ENCODE measurements at regions not wholly inside any gene's neighbourhood (a gene's known extent, or its start where the extent isn't known, plus 50 kb on each side); places are given as distances from the start of the nearest gene placed in this dataset.

- H3K4me1 ChIP-seq (ENCODE audit: control insufficient read depth in 4 of 4, insufficient read depth in 4 of 4, low read length in 3 of 4), result no peaks in the 10 kb centered on the region
- no peak overlapping the region for H3K4me3 ChIP-seq (ENCODE audit: low read depth in 1 of 3, low read length in 3 of 3)
- TF ChIP-seq RAD21 (IDR thresholded peaks at IDR 0.05) (no peak), ZBTB33 (IDR thresholded peaks at IDR 0.05) (no peak), TAF1 (conservative IDR thresholded peaks at IDR 0.05) (no peak), ATF3 (IDR thresholded peaks at IDR 0.05) (no peak), FOXA1 (IDR thresholded peaks at IDR 0.05) (no peak), HNF4A (conservative IDR thresholded peaks at IDR 0.05) (no peak), SP1 (IDR thresholded peaks at IDR 0.05) (no peak), NR2F2 (IDR thresholded peaks at IDR 0.05) (no peak), CTCF (IDR thresholded peaks at IDR 0.05; ENCODE audit: low read depth, low read length, missing input control) (no peak), FOXA2 (IDR thresholded peaks at IDR 0.05) (no peak)
- H3K9ac ChIP-seq (ENCODE audit: low read depth in 1 of 2, low read length in 2 of 2), result no peak overlapping the region
- no peaks in the 10 kb centered on the region for H3K36me3 ChIP-seq (ENCODE audit: control insufficient read depth in 4 of 4, insufficient read depth in 3 of 4, low read depth in 1 of 4, low read length in 3 of 4)
- H3K27me3 ChIP-seq (ENCODE audit: control insufficient read depth in 4 of 4, insufficient read depth in 4 of 4, low read length in 3 of 4), result no peaks in the 10 kb centered on the region
- no peaks in the 10 kb centered on the region for H3K9me3 ChIP-seq (ENCODE audit: control insufficient read depth in 4 of 4, low read length in 3 of 4)
- no peak overlapping the region for H3K27ac ChIP-seq (ENCODE audit: low read depth in 1 of 2, low read length in 2 of 2)
- DNase-seq (ENCODE audit: low spot score), result no peak
- WGBS, result 85% methylated on average over 1 of the region's 1 CpG
Measured at GRCh38 chr7:109091042-109091441, 521.4 kb downstream of the DNAJB9 start.

- Histone ChIP-seq H3K36me3 (ENCODE audit: control insufficient read depth in 4 of 4, insufficient read depth in 3 of 4, low read depth in 1 of 4, low read length in 3 of 4) (no peaks in the 10 kb centered on the region), H3K4me3 (ENCODE audit: low read depth in 1 of 3, low read length in 3 of 3) (no peak overlapping the region), H3K27me3 (ENCODE audit: control insufficient read depth in 4 of 4, insufficient read depth in 4 of 4, low read length in 3 of 4) (no peaks in the 10 kb centered on the region), H3K9me3 (ENCODE audit: control insufficient read depth in 4 of 4, low read length in 3 of 4) (no peaks in the 10 kb centered on the region), H3K9ac (ENCODE audit: low read depth in 1 of 2, low read length in 2 of 2) (no peak overlapping the region), H3K27ac (ENCODE audit: low read depth in 1 of 2, low read length in 2 of 2) (no peak overlapping the region), H3K4me1 (ENCODE audit: control insufficient read depth in 4 of 4, insufficient read depth in 4 of 4, low read length in 3 of 4) (no peaks in the 10 kb centered on the region)
- WGBS, result 88% methylated on average over 1 of the region's 1 CpG
- no peak for DNase-seq (ENCODE audit: low spot score)
- TF ChIP-seq CTCF (IDR thresholded peaks at IDR 0.05; ENCODE audit: low read depth, low read length, missing input control) (peak; percentile 24), TAF1 (conservative IDR thresholded peaks at IDR 0.05) (no peak), RAD21 (IDR thresholded peaks at IDR 0.05) (peak in 1 of 2 donors; percentile 22)
Measured at GRCh38 chr7:109092268-109092667, 522.6 kb downstream of the DNAJB9 start.

- WGBS, result 93% methylated on average over 1 of the region's 1 CpG
- no peak overlapping the region for H3K9ac ChIP-seq (ENCODE audit: low read depth in 1 of 2, low read length in 2 of 2)
Measured at GRCh38 chr7:109101332-109101731, 531.7 kb downstream of the DNAJB9 start.

More at GRCh38 chr7:109101332-109101731, 531.7 kb downstream of the DNAJB9 start:
- DNase-seq (ENCODE audit: low spot score), result no peak
- Histone ChIP-seq H3K9me3 (ENCODE audit: control insufficient read depth in 4 of 4, low read length in 3 of 4) (no peaks in the 10 kb centered on the region), H3K4me1 (ENCODE audit: control insufficient read depth in 4 of 4, insufficient read depth in 4 of 4, low read length in 3 of 4) (no peaks in the 10 kb centered on the region), H3K4me3 (ENCODE audit: low read depth in 1 of 3, low read length in 3 of 3) (no peak overlapping the region), H3K27me3 (ENCODE audit: control insufficient read depth in 4 of 4, insufficient read depth in 4 of 4, low read length in 3 of 4) (no peaks in the 10 kb centered on the region), H3K27ac (ENCODE audit: low read depth in 1 of 2, low read length in 2 of 2) (no peak overlapping the region), H3K36me3 (ENCODE audit: control insufficient read depth in 4 of 4, insufficient read depth in 3 of 4, low read depth in 1 of 4, low read length in 3 of 4) (no peaks in the 10 kb centered on the region)
- TF ChIP-seq EGR1 (IDR thresholded peaks at IDR 0.05; ENCODE audit: low read depth in 2 of 2), result no peak
- TF ChIP-seq JUND (IDR thresholded peaks at IDR 0.05), result no peak
- TF ChIP-seq TAF1 (conservative IDR thresholded peaks at IDR 0.05), result no peak
- no peak for TF ChIP-seq HNF4A (conservative IDR thresholded peaks at IDR 0.05)
- TF ChIP-seq FOXA2 (IDR thresholded peaks at IDR 0.05), result no peak
- no peak for TF ChIP-seq ZBTB33 (IDR thresholded peaks at IDR 0.05)

Data from liver (tissue), 8 donors.